B cell (primary cell): ENCODE measurements at regions not wholly inside any gene's neighbourhood (a gene's known extent, or its start where the extent isn't known, plus 50 kb on each side); places are given as distances from the start of the nearest gene placed in this dataset.

Experiments used
- CTCF ChIP-seq: fragments of 200-600 bp; IDR thresholded peaks from one replicate; pipeline ENCODE4 v1.8.0; 2022; ENCODE audit warnings: antibody characterized with exemption, mild to moderate bottlenecking
- EZH2 ChIP-seq: IDR thresholded peaks from 2 replicates; pipeline ENCODE4 v1.6.1; 2012; ENCODE audit warnings: borderline replicate concordance, low read depth, mild to moderate bottlenecking, moderate library complexity, low read length; ENCODE audit not compliant: insufficient read depth, poor library complexity, severe bottlenecking

GRCh38 chr12:90304231-90304630 is 595.6 kb upstream of the ATP2B1 start:
- TF ChIP-seq CTCF = no peak
- no peak for TF ChIP-seq EZH2
